Transverse colon (tissue), 4 donors: ENCODE measurements at regions not wholly inside any gene's neighbourhood (a gene's known extent, or its start where the extent isn't known, plus 50 kb on each side); places are given as distances from the start of the nearest gene placed in this dataset.

ENCODE experiments used
- EP300 ChIP-seq: sonication (generic); formaldehyde crosslinking; IDR thresholded peaks from one replicate; pipeline ENCODE4 v1.6.1; 2017; ENCODE audit warnings: antibody characterized with exemption, low read depth
- POLR2A ChIP-seq: fragments of 450-650 bp; IDR thresholded peaks from one replicate; pipeline ENCODE4 v1.6.1; 2016; ENCODE audit warnings: antibody characterized with exemption, mild to moderate bottlenecking, moderate library complexity
- POLR2AphosphoS5 ChIP-seq, 3 donors: sonication (generic); formaldehyde crosslinking; IDR thresholded peaks; one replicate each; pipeline ENCODE4 v1.6.1; 2016; ENCODE audit warnings: antibody characterized with exemption in 3 of 3
- TF ChIP-seq, protein P1 (sequence below), 5 experiments: fragments of 200-600 bp in 3 of 5; fragments of 450-650 bp in 2 of 5; sonication (generic) in 3 of 5; IDR thresholded peaks; 1 replicate in 2 of 5; 2 replicates in 3 of 5; pipeline ENCODE4 v1.5.1; 2016 to 2017; ENCODE audit warnings: antibody characterized with exemption in 5 of 5, inconsistent platforms in 3 of 5, mild to moderate bottlenecking in 2 of 5, moderate library complexity in 1 of 5

DNA sequence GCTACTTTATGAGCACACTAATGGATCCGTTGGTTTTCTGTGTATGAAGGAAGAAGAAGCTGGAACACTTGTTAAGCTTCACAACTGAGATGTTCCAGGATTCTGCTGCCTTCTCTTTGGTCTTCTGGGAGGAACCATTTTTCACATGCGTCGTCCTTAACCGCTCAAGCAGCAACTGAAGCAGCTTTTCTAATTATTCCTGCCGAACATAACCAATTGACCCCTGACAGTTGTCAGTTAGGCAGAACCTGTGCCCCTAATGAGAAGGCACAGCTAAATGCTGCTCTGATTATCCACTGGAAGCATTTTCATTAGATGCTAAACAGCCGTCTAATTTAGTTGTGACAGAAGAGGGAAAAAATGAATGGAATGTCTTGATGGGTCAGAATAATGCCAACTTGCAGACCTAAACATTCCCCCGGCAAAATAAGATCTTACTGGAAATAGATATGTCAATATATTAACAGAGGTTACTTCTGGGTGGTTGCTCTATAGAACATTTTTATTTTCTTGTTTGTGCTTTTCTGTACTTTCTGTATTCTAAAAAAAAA, 85.0 kb upstream of the SMLR1 start:
- TF ChIP-seq EP300 (no peak), POLR2A (no peak), POLR2AphosphoS5 (IDR thresholded peaks at IDR 0.05) (no peak)
- TF ChIP-seq, protein P1, sequence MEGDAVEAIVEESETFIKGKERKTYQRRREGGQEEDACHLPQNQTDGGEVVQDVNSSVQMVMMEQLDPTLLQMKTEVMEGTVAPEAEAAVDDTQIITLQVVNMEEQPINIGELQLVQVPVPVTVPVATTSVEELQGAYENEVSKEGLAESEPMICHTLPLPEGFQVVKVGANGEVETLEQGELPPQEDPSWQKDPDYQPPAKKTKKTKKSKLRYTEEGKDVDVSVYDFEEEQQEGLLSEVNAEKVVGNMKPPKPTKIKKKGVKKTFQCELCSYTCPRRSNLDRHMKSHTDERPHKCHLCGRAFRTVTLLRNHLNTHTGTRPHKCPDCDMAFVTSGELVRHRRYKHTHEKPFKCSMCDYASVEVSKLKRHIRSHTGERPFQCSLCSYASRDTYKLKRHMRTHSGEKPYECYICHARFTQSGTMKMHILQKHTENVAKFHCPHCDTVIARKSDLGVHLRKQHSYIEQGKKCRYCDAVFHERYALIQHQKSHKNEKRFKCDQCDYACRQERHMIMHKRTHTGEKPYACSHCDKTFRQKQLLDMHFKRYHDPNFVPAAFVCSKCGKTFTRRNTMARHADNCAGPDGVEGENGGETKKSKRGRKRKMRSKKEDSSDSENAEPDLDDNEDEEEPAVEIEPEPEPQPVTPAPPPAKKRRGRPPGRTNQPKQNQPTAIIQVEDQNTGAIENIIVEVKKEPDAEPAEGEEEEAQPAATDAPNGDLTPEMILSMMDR (IDR thresholded peaks at IDR 0.05) = no peak
